HG03135 (cell line): ENCODE measurements at regions not wholly inside any gene's neighbourhood (a gene's known extent, or its start where the extent isn't known, plus 50 kb on each side); places are given as distances from the start of the nearest gene placed in this dataset.

Experiments
- ATAC-seq: cut with Tn5 transposase; IDR thresholded peaks from one replicate; pipeline ENCODE4 v1.9.1; 2021; ENCODE audit warnings: mild to moderate bottlenecking, moderate library complexity; ENCODE audit not compliant: unreplicated experiment

GRCh38 chr13:44627441-44627840 is 51.3 kb upstream of the TSC22D1 start:
- no peak for ATAC-seq

- ATAC-seq: no peak
Measured at GRCh38 chr13:44626176-44626575, 50.0 kb upstream of the TSC22D1 start.
